A673 (cell line): ENCODE measurements at regions not wholly inside any gene's neighbourhood (a gene's known extent, or its start where the extent isn't known, plus 50 kb on each side); places are given as distances from the start of the nearest gene placed in this dataset.

Source experiments
- EZH2 ChIP-seq: fragments of 200-600 bp; sonication (generic); IDR thresholded peaks from 2 replicates; pipeline ENCODE4 v1.6.1; 2017; ENCODE audit warnings: borderline replicate concordance, low read depth, mild to moderate bottlenecking, mixed read lengths, antibody characterized with exemption, low read length; ENCODE audit not compliant: poor library complexity, severe bottlenecking
- TF ChIP-seq, protein P1 (sequence below): fragments of 300-800, 200-600 bp; sonication (generic); conservative IDR thresholded peaks from 2 replicates; pipeline ENCODE4 v1.5.1; 2017; ENCODE audit warnings: low read depth, mild to moderate bottlenecking, antibody characterized with exemption, low read length, moderate library complexity, mixed read lengths

GRCh38 chr10:120998782-120999285 lies 147.7 kb downstream of the WDR11 start:
- TF ChIP-seq, protein P1, sequence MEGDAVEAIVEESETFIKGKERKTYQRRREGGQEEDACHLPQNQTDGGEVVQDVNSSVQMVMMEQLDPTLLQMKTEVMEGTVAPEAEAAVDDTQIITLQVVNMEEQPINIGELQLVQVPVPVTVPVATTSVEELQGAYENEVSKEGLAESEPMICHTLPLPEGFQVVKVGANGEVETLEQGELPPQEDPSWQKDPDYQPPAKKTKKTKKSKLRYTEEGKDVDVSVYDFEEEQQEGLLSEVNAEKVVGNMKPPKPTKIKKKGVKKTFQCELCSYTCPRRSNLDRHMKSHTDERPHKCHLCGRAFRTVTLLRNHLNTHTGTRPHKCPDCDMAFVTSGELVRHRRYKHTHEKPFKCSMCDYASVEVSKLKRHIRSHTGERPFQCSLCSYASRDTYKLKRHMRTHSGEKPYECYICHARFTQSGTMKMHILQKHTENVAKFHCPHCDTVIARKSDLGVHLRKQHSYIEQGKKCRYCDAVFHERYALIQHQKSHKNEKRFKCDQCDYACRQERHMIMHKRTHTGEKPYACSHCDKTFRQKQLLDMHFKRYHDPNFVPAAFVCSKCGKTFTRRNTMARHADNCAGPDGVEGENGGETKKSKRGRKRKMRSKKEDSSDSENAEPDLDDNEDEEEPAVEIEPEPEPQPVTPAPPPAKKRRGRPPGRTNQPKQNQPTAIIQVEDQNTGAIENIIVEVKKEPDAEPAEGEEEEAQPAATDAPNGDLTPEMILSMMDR, result no peak
- TF ChIP-seq EZH2, result no peak
